ENCODE measurements at regions not wholly inside any gene's neighbourhood (a gene's known extent, or its start where the extent isn't known, plus 50 kb on each side); places are given as distances from the start of the nearest gene placed in this dataset.

GRCh38 chr3:145457825-145458552, 703.0 kb downstream of the PLOD2 start:
- TF ChIP-seq YY1 (IDR thresholded peaks at IDR 0.05; ENCODE audit: insufficient read depth, insufficient read length) (no peak), ZNF274 (IDR thresholded peaks at IDR 0.05; ENCODE audit: low read depth, low read length) (no peak)

All from NT2/D1 (cell line).